Osteocyte (in vitro differentiated cells): ENCODE measurements at regions not wholly inside any gene's neighbourhood (a gene's known extent, or its start where the extent isn't known, plus 50 kb on each side); places are given as distances from the start of the nearest gene placed in this dataset.
A peak's percentile ranks its signal among the peaks of the same experiment; 100 is the strongest.

ENCODE experiments used
- DNase-seq: peaks from one replicate; pipeline ENCODE4 v3.0.0; 2021; ENCODE audit warnings: mixed read lengths; ENCODE audit not compliant: unreplicated experiment; ENCODE audit errors: extremely low spot score
- H3K27ac Mint-ChIP-seq: one replicate; pipeline ENCODE4 v1.8.0; 2021; ENCODE audit warnings: mild to moderate bottlenecking, mixed read lengths; ENCODE audit not compliant: unreplicated experiment
- H3K27me3 Mint-ChIP-seq: one replicate; pipeline ENCODE4 v1.8.0; 2021; ENCODE audit warnings: mixed read lengths; ENCODE audit not compliant: unreplicated experiment
- H3K36me3 Mint-ChIP-seq: one replicate; pipeline ENCODE4 v1.8.0; 2021; ENCODE audit warnings: mixed read lengths; ENCODE audit not compliant: unreplicated experiment
- H3K4me1 Mint-ChIP-seq: one replicate; pipeline ENCODE4 v1.8.0; 2021; ENCODE audit warnings: mixed read lengths; ENCODE audit not compliant: unreplicated experiment
- H3K4me3 Mint-ChIP-seq: one replicate; pipeline ENCODE4 v1.8.0; 2021; ENCODE audit warnings: mild to moderate bottlenecking, moderate library complexity, mixed read lengths; ENCODE audit not compliant: unreplicated experiment
- H3K9me3 Mint-ChIP-seq: one replicate; pipeline ENCODE4 v1.8.0; 2021; ENCODE audit warnings: mixed read lengths; ENCODE audit not compliant: unreplicated experiment
- TF ChIP-seq, protein P1 (sequence below): fragments of 200-600 bp; sonication (generic); IDR thresholded peaks from 2 replicates; pipeline ENCODE4 v1.5.0; 2021; ENCODE audit warnings: antibody characterized with exemption, mild to moderate bottlenecking, moderate library complexity

DNA sequence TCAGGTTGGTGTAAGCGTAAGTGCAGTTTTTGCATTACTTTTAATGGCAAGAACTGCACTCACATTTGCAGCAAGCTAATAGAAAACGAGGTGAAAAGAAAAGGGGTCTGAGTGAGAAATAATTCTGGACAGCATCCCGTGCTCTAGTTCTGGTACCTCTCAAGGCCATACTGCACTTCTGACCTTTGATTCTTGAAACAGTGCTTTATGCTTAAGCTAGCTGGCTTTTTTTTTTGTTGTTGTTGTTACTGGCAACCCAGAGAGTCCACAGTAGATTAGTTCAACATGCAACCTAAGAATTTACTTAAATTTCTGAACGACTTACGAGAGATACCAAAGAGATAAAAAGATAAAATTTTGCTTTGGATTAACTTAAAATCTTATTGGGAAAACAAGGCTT lies 75.2 kb upstream of the PRKD1 start:
- Mint-ChIP-seq H3K4me1 (no peaks in the 10 kb centered on the region), H3K27ac (no peak overlapping the region), H3K4me3 (no peak overlapping the region), H3K9me3 (no peaks in the 10 kb centered on the region), H3K36me3 (no peaks in the 10 kb centered on the region), H3K27me3 (peaks cover 13% of the 10 kb centered on the region)
- no peak for DNase-seq
- TF ChIP-seq, protein P1, sequence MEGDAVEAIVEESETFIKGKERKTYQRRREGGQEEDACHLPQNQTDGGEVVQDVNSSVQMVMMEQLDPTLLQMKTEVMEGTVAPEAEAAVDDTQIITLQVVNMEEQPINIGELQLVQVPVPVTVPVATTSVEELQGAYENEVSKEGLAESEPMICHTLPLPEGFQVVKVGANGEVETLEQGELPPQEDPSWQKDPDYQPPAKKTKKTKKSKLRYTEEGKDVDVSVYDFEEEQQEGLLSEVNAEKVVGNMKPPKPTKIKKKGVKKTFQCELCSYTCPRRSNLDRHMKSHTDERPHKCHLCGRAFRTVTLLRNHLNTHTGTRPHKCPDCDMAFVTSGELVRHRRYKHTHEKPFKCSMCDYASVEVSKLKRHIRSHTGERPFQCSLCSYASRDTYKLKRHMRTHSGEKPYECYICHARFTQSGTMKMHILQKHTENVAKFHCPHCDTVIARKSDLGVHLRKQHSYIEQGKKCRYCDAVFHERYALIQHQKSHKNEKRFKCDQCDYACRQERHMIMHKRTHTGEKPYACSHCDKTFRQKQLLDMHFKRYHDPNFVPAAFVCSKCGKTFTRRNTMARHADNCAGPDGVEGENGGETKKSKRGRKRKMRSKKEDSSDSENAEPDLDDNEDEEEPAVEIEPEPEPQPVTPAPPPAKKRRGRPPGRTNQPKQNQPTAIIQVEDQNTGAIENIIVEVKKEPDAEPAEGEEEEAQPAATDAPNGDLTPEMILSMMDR, result no peak

- H3K4me1 Mint-ChIP-seq, result no peaks in the 10 kb centered on the region
- H3K36me3 Mint-ChIP-seq, result no peaks in the 10 kb centered on the region
- TF ChIP-seq, protein P1, result peak; percentile 83
- no peak overlapping the region for H3K4me3 Mint-ChIP-seq
- no peaks in the 10 kb centered on the region for H3K9me3 Mint-ChIP-seq
- peaks cover 22% of the 10 kb centered on the region for H3K27me3 Mint-ChIP-seq
- DNase-seq, result no peak
- no peak overlapping the region for H3K27ac Mint-ChIP-seq
Observed at GRCh38 chr14:30005114-30005808, 77.6 kb upstream of the PRKD1 start.

- H3K4me3 Mint-ChIP-seq, result no peak overlapping the region
- TF ChIP-seq, protein P1, result no peak
- no peaks in the 10 kb centered on the region for H3K4me1 Mint-ChIP-seq
- H3K27me3 Mint-ChIP-seq, result peaks cover 22% of the 10 kb centered on the region
- no peak for DNase-seq
- H3K36me3 Mint-ChIP-seq, result no peaks in the 10 kb centered on the region
- no peaks in the 10 kb centered on the region for H3K9me3 Mint-ChIP-seq
- no peak overlapping the region for H3K27ac Mint-ChIP-seq
Observed at GRCh38 chr14:30006695-30007094, 79.0 kb upstream of the PRKD1 start.

GRCh38 chr14:30015489-30015888 lies 87.8 kb upstream of the PRKD1 start:
- TF ChIP-seq, protein P1, result no peak
- H3K4me1 Mint-ChIP-seq, result no peaks in the 10 kb centered on the region
- H3K27me3 Mint-ChIP-seq, result peaks cover 8% of the 10 kb centered on the region
- DNase-seq, result no peak
- H3K4me3 Mint-ChIP-seq, result no peak overlapping the region
- no peak overlapping the region for H3K27ac Mint-ChIP-seq
- H3K36me3 Mint-ChIP-seq, result no peaks in the 10 kb centered on the region
- H3K9me3 Mint-ChIP-seq, result no peaks in the 10 kb centered on the region

DNA sequence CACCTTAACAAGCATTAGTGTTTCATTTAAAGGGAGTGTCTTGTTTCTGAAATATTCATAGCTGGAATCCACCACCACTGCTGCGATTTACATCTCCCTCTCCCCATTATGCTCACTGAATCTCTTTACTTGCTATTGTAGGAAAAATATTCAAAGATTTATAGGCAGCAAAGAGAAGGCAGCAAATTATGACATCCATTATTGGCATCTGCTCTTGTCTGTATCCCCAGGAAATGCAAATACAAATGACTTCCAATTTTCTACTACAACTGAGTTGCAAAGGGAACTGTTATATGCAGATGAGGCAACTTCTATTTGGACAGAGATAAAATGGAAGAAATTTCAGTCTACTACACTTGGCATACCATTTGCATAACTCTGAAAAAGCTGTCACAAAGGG lies 88.4 kb upstream of the PRKD1 start:
- H3K4me1 Mint-ChIP-seq, result no peaks in the 10 kb centered on the region
- H3K9me3 Mint-ChIP-seq, result no peaks in the 10 kb centered on the region
- no peaks in the 10 kb centered on the region for H3K36me3 Mint-ChIP-seq
- no peak for DNase-seq
- peaks cover 7% of the 10 kb centered on the region for H3K27me3 Mint-ChIP-seq
- no peak overlapping the region for H3K4me3 Mint-ChIP-seq
- TF ChIP-seq, protein P1, result no peak
- no peak overlapping the region for H3K27ac Mint-ChIP-seq
